IMR-90 (cell line): ENCODE measurements at regions not wholly inside any gene's neighbourhood (a gene's known extent, or its start where the extent isn't known, plus 50 kb on each side); places are given as distances from the start of the nearest gene placed in this dataset.

Source experiments
- ATAC-seq: fragments of 200-7000 bp; cut with Tn5 transposase; 2 replicates; pipeline ENCODE4 v1.9.1; 2020; ENCODE audit warnings: low read depth, mild to moderate bottlenecking, moderate library complexity
- BruUV-seq: library from RNA; stranded (reverse); fragments of 400-500 nt; replicated peaks from 2 replicates; lab custom pipeline; 2021; lab: Mats Ljungman, UMichigan
- CTCF ChIA-PET: fragments of 300-600 bp; formaldehyde crosslinking; extraction: SDS; loops from one replicate; lab custom pipeline; 2021; ENCODE audit warnings: antibody characterized with exemption; lab: Yijun Ruan, JAX
- POLR2A ChIA-PET: fragments of 300-600 bp; sonication (Branson Sonifier 250); formaldehyde crosslinking; loops from one replicate; lab custom pipeline; 2022; ENCODE audit warnings: antibody characterized with exemption; ENCODE audit not compliant: unreplicated experiment; lab: Charles Lee
- DNase-seq: peaks from one replicate; pipeline ENCODE4 v3.0.0; 2013
- H2AFZ ChIP-seq: replicated peaks from 2 replicates; pipeline ENCODE3; 2013; ENCODE audit warnings: low read length, mild to moderate bottlenecking; ENCODE audit not compliant: poor library complexity
- H2AK5ac ChIP-seq: 2 replicates; pipeline ENCODE4 v1.6.1; 2013; ENCODE audit warnings: low read depth, low read length, inconsistent platforms
- H2AK9ac ChIP-seq: replicated peaks from 2 replicates; pipeline ENCODE3; 2013; ENCODE audit warnings: mild to moderate bottlenecking, low read depth, low read length, moderate library complexity; ENCODE audit not compliant: poor library complexity
- H2BK120ac ChIP-seq: 2 replicates; pipeline ENCODE4 v1.6.1; 2013; ENCODE audit warnings: low read depth, low read length, inconsistent platforms
- H2BK15ac ChIP-seq: 3 replicates; pipeline ENCODE4 v1.6.1; 2013; ENCODE audit warnings: low read depth, low read length, inconsistent platforms
- H2BK20ac ChIP-seq: 2 replicates; pipeline ENCODE4 v1.6.1; 2013; ENCODE audit warnings: low read depth, mild to moderate bottlenecking, inconsistent platforms, low read length, moderate library complexity
- H2BK5ac ChIP-seq: 2 replicates; pipeline ENCODE4 v1.6.1; 2013; ENCODE audit warnings: mild to moderate bottlenecking, low read depth, low read length, inconsistent platforms; ENCODE audit not compliant: poor library complexity, severe bottlenecking
- H3K14ac ChIP-seq: replicated peaks from 2 replicates; pipeline ENCODE4 v1.6.1; 2013; ENCODE audit warnings: low read depth, low read length, inconsistent platforms
- H3K18ac ChIP-seq: 2 replicates; pipeline ENCODE4 v1.6.1; 2013; ENCODE audit warnings: low read depth, low read length, control low read depth
- H3K23ac ChIP-seq: 2 replicates; pipeline ENCODE4 v1.6.1; 2013; ENCODE audit warnings: low read depth, low read length, inconsistent platforms
- H3K27ac ChIP-seq: 2 replicates; pipeline ENCODE4 v1.5.1; 2013; ENCODE audit warnings: mild to moderate bottlenecking, control low read depth, low read length; ENCODE audit not compliant: insufficient read depth
- H3K27me3 ChIP-seq: 2 replicates; pipeline ENCODE4 v1.6.1; 2013; ENCODE audit warnings: low read length; ENCODE audit not compliant: control insufficient read depth, insufficient read depth
- H3K36me3 ChIP-seq: 2 replicates; pipeline ENCODE4 v1.6.1; 2013; ENCODE audit warnings: low read length, mixed read lengths; ENCODE audit not compliant: control insufficient read depth, insufficient read depth
- H3K4ac ChIP-seq: 2 replicates; pipeline ENCODE4 v1.6.1; 2013; ENCODE audit warnings: low read depth, low read length, inconsistent platforms
- H3K4me1 ChIP-seq: 2 replicates; pipeline ENCODE4 v1.6.1; 2013; ENCODE audit warnings: low read length, mixed read lengths; ENCODE audit not compliant: control insufficient read depth, insufficient read depth
- H3K4me2 ChIP-seq: 2 replicates; pipeline ENCODE4 v1.6.1; 2013; ENCODE audit warnings: low read depth, mild to moderate bottlenecking, control low read depth, low read length, moderate library complexity
- H3K4me3 ChIP-seq: 2 replicates; pipeline ENCODE4 v1.5.1; 2013; ENCODE audit warnings: low read depth, mild to moderate bottlenecking, control low read depth, low read length, moderate library complexity; ENCODE audit not compliant: insufficient read depth
- H3K56ac ChIP-seq: 2 replicates; pipeline ENCODE4 v1.6.1; 2013; ENCODE audit warnings: low read length, inconsistent platforms; ENCODE audit not compliant: insufficient read depth; ENCODE audit errors: extremely low read depth
- H3K79me1 ChIP-seq, 2 experiments: 2 replicates each; pipeline ENCODE4 v1.6.1; 2013; ENCODE audit warnings: low read length in 2 of 2, inconsistent platforms in 1 of 2, low read depth in 1 of 2
- H3K9ac ChIP-seq: 2 replicates; pipeline ENCODE4 v1.6.1; 2013; ENCODE audit warnings: low read depth, low read length, control low read depth
- H3K9me1 ChIP-seq: 2 replicates; pipeline ENCODE4 v1.6.1; 2013; ENCODE audit warnings: low read length, inconsistent platforms; ENCODE audit not compliant: insufficient read depth
- H3K9me3 ChIP-seq: 2 replicates; pipeline ENCODE4 v1.6.1; 2013; ENCODE audit warnings: low read length; ENCODE audit not compliant: control insufficient read depth, insufficient read depth
- H4K20me1 ChIP-seq: 2 replicates; pipeline ENCODE4 v1.6.1; 2013; ENCODE audit warnings: low read length, inconsistent platforms; ENCODE audit not compliant: insufficient read depth
- H4K5ac ChIP-seq: 2 replicates; pipeline ENCODE4 v1.6.1; 2013; ENCODE audit warnings: mild to moderate bottlenecking, low read depth, low read length, control low read depth
- H4K8ac ChIP-seq, 2 experiments: 2 replicates each; pipeline ENCODE4 v1.6.1; 2013; ENCODE audit warnings: low read depth in 2 of 2, low read length in 2 of 2, control low read depth in 1 of 2, inconsistent platforms in 1 of 2
- H4K91ac ChIP-seq: 2 replicates; pipeline ENCODE4 v1.6.1; 2013; ENCODE audit warnings: low read depth, low read length, inconsistent platforms; ENCODE audit not compliant: insufficient read depth
- CEBPB ChIP-seq: IDR thresholded peaks from 2 replicates; pipeline ENCODE4 v1.6.1; 2012; ENCODE audit warnings: low read depth, low read length, improper control_type of control experiment
- MAFK ChIP-seq: IDR thresholded peaks from 2 replicates; pipeline ENCODE4 v1.6.1; 2012; ENCODE audit warnings: low read depth, low read length, improper control_type of control experiment
- MAZ ChIP-seq: IDR thresholded peaks from 2 replicates; pipeline ENCODE4 v1.6.1; 2012; ENCODE audit warnings: low read depth, mild to moderate bottlenecking, low read length, improper control_type of control experiment, moderate library complexity, borderline replicate concordance
- RAD21 ChIP-seq: IDR thresholded peaks from 2 replicates; pipeline ENCODE4 v1.6.1; 2012; ENCODE audit warnings: low read length, improper control_type of control experiment
- SMC3 ChIP-seq: fragments of 150-350 bp; IDR thresholded peaks from 2 replicates; pipeline ENCODE4 v1.6.1; 2016; ENCODE audit warnings: low read depth, mild to moderate bottlenecking, antibody characterized with exemption, low read length, moderate library complexity
- WGBS, 2 experiments: methylation state at CpG; one replicate each; pipeline versions ENCODE4 v1.1.5 to v1.1.7; 2013; ENCODE audit warnings: missing lambda C conversion rate in 2 of 2; ENCODE audit not compliant: insufficient read length in 1 of 2; ENCODE audit errors: extremely low coverage in 2 of 2; 5-methylcytosine and 5-hydroxymethylcytosine counted together
- dilution Hi-C: fragments of 300-500 bp; cut with HindIII; formaldehyde crosslinking; loops from one replicate; pipeline ENCODE4 v1.14.3; 2018; ENCODE audit warnings: low sequenced_read_pairs; ENCODE audit not compliant: unreplicated experiment
- in situ Hi-C: fragments of 300-500 bp; cut with MboI; formaldehyde crosslinking; loops from 3 replicates; pipeline ENCODE4 v1.14.3; 2019; ENCODE audit warnings: low sequenced_read_pairs, inconsistent platforms, mixed read lengths
- intact Hi-C: fragments of 100-400 bp; cut with micrococcal nuclease; formaldehyde crosslinking; loops from 2 replicates; pipeline ENCODE4 v1.10.0; 2022

GRCh38 chr14:104366931-104367865, 212.4 kb upstream of the C14orf180 start:
- no TSS peak for BruUV-seq
- ChIA-PET POLR2A (no interaction called here), CTCF (no interaction called here)
- WGBS, 2 experiments: 31% methylated on average over 4 of the region's 16 CpGs; no CpG with 5 or more reads in 1 of the 2 experiments
- Histone ChIP-seq H3K79me1 (no peaks in the 10 kb centered on the region), H3K4me1 (no peaks in the 10 kb centered on the region), H3K14ac (no peak overlapping the region), H2BK15ac (no peak overlapping the region), H4K20me1 (no peaks in the 10 kb centered on the region), H4K91ac (no peak overlapping the region), H3K9me1 (no peaks in the 10 kb centered on the region), H3K23ac (no peak overlapping the region), H3K36me3 (no peaks in the 10 kb centered on the region), H3K4ac (no peak overlapping the region), H3K27me3 (no peaks in the 10 kb centered on the region), H3K18ac (no peak overlapping the region), H2AK9ac (no peak overlapping the region), H3K27ac (no peak overlapping the region), H2BK20ac (no peak overlapping the region), H3K4me2 (no peak overlapping the region), H2AFZ (no peak overlapping the region), H4K8ac (no peak overlapping the region), H2BK120ac (no peak overlapping the region), H4K5ac (no peak overlapping the region), H3K9me3 (peaks cover 48% of the 10 kb centered on the region), H2BK5ac (no peak overlapping the region), H3K4me3 (no peak overlapping the region), H3K56ac (no peak overlapping the region), H3K9ac (no peak overlapping the region), H2AK5ac (no peak overlapping the region)
- in situ Hi-C loops (no loop called here), intact Hi-C loops (no loop called here), dilution Hi-C loops (no loop called here)
- ATAC-seq: no peak
- no peak for DNase-seq
- TF ChIP-seq RAD21 (no peak), MAZ (no peak), CEBPB (no peak), SMC3 (no peak), MAFK (no peak)
